ENCODE measurements at regions not wholly inside any gene's neighbourhood (a gene's known extent, or its start where the extent isn't known, plus 50 kb on each side); places are given as distances from the start of the nearest gene placed in this dataset.

DNA sequence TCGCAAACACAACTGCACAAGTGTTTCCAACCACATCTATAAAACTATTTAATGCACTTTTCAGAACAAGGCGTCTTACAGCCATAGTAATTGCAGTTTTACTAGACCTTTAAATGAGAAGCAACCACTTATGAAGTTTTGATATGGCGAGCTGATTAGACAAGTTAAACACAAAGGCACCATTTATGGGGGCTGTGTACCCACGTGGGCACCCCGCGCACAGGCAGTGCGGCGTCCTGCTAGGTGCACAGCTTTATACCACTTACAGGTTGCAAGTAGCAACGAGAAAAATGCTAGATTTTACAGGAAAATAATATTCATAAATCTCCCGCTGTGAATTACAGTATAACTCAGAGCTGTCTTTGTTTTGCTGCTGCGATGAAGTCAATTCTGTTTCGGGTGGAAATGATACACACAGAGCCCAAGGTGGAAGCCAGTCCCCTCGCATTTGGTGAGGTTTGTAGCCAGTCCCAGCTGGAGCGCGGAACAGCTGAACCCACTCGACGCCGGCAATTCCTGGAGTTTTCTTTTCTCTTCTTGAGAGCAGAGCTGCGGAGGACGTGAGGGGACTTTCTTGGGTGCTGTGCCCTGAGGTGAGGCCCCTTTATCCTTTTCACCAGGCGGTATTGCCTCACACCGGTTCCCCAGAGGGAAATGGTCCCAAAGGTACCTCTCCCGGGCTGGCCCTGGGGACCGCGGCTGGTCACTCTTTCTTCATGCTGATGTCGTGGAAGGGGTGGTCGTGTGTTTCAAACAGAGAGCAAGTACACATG is 76.7 kb downstream of the PTGR3 start:
- DNase-seq: no peak
- ATAC-seq: no peak
- intact Hi-C loops (cut with DNase I): no loop called here

DNA sequence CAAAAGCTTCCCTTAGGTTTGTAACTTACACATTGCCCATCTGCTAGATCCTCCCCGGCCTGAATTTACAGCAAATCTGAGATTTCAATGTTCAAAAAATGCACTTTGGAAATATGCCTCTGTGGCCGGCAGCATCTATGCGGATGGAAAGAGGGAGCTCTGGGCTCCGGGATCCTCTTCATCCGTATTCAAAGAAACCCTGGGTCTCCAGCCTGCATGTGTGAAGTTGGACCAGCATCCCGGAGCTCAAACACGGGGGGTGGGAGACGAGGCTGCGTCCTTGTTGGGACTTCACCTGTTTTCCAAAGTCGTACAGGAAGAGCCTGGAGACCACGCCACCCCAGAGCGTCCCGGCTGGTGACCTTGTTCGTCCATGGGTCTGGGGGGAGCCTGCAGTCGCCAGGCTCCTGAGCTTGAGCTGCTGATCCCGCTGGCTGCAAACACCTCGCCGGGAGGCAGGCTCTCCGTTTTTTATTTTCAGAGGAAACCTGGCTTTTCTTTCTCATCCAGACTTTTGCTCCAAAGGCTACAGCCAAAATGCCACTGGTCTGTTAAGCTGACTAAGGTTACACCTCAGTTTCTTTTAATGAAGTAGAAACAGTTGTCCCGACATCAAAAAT is 77.4 kb downstream of the PTGR3 start:
- DNase-seq: no peak
- intact Hi-C loops (cut with DNase I): no loop called here
- ATAC-seq: no peak

DNA sequence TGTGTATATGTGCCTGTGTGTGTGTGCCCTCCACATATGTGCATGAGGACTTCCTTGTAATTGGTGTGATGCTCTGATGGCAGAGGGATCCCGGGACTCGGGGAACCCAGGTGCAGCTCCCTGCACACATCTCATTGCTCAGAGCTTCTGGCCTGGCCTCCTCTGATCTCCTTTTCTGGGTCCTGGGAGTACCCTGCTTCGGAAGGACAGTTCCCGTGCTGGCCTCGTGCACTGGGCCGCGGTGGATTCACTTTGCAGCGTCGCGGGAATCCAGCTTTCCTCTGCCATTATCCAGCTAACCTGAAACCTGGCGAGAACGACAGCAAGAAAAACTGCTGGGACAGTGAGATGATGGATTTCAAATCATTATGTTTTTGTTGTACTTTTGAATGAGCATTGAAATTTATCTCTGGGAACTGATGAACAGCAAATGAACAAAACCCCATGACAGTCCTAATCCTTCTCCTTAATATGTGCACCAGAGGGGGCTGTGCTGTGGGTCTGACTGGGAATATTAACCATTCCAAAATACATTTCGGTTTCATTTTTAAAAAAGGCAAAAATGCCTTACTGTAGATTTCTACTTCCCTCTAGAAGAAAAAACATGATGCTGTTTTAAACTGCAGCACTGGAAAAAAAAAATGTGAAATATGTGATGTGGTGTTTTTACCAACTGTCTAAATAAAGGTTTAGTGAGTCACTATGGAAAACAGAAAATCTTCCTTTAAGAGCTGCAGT is 78.2 kb downstream of the PTGR3 start:
- intact Hi-C loops (cut with DNase I): no loop called here
- ATAC-seq: no peak
- no peak for DNase-seq

DNA sequence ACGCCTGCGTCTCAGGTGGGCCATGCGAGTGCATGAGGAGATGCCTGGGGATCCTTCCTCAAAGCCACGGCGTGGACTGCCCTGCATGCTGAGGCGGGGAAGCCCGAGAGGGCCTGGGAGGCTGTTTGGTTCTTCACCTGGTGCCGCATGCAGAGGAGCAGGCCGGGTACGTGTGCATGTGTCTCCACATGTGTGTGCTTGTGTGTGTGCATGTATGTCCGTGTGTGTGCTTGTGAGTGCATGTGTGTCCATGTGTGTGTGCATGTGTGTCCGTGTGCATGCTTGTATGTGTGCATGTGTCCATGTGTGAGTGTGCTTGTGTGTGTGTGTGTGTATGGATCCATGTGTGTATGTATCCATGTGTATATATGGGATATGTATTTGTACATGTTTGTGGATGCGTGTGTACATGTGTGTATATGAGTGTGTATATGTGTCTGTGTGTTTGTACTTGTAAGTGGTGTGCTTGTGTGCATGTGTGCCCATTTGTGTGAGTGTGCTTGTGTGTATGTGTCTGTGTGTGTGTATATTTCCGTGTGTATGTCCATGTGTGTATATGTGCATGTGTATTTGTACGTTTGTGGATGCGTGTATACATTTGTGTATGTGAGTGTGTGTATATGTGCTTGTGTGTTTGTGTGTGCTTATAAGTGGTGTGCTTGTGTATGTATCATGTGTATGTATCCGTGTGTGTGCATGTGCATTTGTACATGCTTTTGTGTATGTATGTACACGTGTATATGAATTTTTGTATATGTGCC is 79.0 kb downstream of the PTGR3 start:
- ATAC-seq (no peak), DNase-seq (no peak)
- intact Hi-C loops (cut with DNase I): no loop called here

DNA sequence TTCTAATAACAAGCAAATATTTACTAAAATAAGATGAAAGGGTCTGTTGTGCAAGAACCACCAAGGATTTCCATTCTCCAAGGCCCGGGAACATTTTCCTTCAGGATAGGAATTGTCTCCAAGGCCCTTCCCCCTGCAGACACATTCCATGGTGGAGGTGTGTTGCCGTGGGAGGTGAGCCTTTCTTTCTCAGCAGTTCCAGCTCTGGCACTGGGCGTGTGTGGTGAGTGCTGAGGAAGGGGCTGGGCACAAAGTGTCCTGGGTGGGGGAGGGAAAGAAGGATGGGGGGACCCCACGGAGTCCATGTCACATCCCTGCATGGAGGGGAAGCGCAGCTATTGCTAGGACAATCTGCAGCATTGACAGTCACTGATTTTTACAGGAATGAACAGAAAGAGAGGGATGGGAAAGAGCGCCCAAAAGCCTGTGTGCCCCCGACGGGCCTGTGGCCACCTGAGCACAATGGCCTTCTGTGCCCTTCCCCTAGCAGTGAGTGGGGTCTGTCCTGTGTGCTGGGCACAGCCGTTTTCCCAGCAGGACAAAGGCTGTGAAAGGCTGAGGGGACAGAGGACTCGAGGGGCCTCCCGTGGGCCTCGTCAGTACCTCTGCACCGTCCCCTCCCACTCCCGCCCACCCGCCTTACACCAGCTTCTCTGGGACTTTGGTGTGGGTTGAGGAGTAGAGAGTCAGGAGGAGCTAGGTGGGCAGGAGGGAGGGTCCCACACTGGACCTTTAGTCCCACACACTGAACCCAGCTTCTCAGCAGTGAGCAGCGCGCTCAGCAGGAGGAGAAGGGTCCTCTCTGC is 79.8 kb downstream of the PTGR3 start:
- ATAC-seq: no peak
- intact Hi-C loops (cut with DNase I): no loop called here
- no peak for DNase-seq

DNA sequence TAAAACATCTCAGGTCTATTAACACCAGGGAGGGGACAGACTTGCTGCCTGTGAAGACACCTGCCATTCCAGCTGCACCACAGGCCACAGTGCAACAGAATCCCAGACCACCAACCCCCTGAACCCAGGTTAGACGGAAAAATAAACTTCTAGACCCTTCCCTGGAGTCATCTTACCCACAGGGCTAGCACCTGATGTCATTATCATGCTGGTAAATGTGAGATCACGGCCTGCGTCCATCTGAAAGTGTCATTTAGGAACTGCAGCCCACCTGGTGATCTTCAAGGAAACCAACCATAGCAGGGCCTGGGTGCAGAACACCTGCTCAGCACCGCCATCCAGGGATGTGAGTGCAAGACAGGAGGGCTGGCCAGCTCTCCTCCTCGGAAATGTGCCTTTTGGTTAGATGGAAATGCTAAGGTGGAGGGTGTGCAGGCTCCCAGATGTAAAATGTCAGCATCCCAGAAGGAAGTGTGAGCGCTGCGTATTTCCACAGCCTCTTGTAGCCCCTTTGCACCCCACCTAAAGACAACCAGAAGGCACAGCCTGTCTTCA is 80.8 kb downstream of the PTGR3 start:
- DNase-seq (no peak), ATAC-seq (no peak)
- intact Hi-C loops (cut with DNase I): no loop called here

DNA sequence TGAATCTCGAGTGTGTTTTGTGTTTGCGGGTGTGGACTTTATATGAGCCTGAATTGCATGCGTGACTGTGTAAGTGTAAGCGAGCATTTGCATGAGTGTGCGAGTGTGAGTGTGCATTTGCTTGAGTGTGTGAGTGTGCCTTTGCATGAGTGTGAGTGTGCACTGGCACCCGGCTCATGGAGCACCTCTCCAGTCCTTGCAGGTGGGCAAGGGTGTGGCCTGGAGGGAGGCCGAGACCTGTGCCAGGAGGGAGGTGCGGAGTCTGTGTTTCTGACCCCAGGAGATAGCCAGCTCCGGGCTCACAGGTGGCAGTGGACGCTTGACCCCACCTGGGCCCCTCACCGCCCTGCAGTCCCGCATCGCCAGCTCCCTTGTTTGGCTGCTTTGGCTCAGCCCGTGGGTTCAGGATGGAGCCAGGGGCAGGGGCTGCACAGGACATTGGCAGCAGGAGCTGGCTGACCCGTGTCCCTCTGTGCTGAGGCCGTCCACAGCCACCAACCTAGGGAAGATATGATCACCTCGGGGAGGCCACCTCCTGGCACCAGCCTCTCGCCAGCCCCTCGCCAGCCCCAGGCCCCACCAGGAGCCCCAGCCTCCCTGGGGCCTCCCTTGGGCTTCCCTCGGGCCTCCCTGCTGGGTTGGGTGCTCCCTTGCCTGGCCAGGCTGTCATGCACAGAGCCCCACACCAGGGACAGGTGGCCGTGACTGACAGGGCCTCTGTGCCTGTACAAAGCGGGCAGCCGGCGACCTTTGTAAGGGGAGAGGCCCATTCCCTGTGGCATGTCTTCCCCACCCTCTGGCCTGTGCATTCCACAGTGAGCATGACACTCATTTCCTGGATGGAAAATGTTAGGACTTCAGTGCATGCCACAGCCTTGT is 81.6 kb downstream of the PTGR3 start:
- ATAC-seq (no peak), DNase-seq (no peak)
- intact Hi-C loops (cut with DNase I): loop anchor here in 1 of 2 donors (2.0 kb wide), 1 partner anchor 25 kb away; no protein-coding TSS in a partner anchor

DNA sequence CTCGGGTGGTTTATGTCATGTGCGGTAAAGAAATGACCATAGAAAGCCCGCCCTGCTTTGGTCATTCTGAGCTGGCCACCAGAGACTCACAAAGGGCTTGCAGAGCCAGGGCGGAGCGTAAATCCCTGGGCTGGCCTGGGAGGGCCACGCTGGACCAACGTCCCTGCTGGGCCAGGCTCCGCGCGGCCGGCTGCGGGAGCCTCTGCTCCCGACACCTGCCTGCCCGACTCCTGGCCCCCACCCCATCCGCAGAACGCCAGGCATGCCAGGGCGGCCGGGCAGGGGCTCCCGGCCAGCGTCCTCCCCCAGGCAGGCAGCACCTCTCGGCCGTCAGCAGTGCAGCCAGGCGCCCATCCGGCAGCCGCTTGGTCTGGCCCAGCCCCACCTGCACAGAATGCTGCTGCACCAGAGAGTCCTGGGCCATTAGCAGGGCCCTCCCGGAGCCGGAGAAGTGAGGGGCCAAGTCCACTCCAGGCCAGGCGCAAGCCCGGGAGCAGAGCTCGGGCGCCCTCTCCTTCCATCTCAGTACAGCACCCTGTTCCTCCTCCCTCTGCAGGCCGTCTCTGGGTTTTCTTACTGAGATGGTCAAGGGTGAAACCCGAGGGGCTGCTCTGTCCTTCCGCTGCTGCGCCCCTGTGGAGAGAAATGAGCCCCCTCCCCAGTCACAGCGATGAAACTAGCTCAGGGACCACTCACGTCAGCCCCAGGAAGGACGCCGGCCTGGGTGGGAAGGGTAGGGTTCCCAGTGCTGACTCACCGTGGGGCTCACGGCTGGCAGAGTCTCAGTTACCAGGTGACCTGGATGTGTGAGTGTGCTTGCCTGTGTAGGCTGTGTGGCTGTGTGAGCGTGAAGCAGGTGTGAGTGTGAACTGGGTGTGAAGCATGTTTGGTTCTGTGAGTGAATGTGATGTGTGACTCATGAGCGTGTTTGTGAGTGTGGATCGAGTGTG is 83.3 kb downstream of the PTGR3 start:
- ATAC-seq: peak; percentile 21 to 31
- intact Hi-C loops (cut with DNase I): loop anchor here in 1 of 2 donors (2.0 kb wide), 1 partner anchor 23 kb away; no protein-coding TSS in a partner anchor

DNA sequence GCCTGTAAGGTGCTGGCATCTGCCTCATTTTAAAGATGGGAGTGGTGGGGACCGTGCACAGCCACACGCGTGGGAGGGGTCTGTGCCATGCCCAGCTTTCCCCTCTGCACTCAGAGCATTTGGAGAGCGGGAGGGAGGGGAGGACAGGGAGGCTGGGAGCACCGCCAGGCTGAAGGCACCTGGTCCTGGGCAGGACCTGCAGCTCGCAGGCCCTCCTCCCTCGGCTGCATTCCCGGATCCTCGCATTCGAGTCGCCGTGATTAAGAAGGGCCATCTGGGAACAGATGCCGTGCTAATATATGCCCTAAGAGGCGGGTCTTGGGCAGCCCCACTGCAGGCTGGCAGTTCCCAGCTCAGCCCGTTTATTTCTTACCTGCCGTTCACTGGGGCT is 84.0 kb downstream of the PTGR3 start:
- intact Hi-C loops (cut with DNase I): no loop called here

More for the DNA sequence above, 83.3 kb downstream of the PTGR3 start:
- no peak for DNase-seq

DNA sequence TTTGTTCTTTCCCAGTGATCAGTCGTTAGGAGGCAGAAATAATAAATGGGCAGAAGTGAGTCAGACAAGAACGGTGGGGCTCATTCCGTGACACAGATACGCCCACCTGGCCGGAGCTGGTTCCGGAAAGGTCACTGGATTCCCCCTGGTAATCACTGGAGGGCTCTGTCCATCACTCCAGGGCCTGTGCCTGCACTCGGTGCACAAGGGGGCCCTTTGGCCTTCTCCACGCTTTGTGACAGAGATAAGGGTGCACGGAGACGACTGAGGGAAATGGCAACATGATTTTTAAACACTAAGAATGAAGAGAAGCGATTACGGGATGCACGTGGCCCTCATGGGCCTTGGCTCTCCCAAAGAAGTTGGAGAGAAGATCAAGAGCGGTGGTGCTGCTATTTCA is 84.4 kb downstream of the PTGR3 start:
- DNase-seq (no peak), ATAC-seq (no peak)
- intact Hi-C loops (cut with DNase I): no loop called here

More for the DNA sequence above, 84.0 kb downstream of the PTGR3 start:
- no peak for ATAC-seq
- DNase-seq: no peak

DNA sequence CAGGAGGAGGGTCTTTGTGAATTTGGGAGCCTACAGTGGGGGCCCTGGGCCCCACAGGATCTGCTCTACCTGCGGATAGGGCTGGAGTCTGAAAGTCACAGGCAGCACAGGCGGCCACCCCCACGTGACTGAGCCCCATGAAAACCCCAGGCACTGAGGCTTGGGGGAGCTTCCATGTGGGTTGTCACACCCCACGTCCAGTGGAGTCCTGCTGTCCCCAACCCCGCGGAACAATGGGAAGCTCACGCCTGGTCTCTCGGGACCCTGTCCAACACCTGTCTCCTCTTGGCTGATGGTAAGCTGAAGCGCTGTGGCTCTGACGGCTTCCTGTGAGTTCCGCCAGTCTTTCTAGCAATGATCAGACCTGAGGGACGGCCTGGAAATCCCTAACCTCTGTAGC is 85.8 kb downstream of the PTGR3 start:
- intact Hi-C loops (cut with DNase I): no loop called here
- no peak for DNase-seq
- no peak for ATAC-seq

DNA sequence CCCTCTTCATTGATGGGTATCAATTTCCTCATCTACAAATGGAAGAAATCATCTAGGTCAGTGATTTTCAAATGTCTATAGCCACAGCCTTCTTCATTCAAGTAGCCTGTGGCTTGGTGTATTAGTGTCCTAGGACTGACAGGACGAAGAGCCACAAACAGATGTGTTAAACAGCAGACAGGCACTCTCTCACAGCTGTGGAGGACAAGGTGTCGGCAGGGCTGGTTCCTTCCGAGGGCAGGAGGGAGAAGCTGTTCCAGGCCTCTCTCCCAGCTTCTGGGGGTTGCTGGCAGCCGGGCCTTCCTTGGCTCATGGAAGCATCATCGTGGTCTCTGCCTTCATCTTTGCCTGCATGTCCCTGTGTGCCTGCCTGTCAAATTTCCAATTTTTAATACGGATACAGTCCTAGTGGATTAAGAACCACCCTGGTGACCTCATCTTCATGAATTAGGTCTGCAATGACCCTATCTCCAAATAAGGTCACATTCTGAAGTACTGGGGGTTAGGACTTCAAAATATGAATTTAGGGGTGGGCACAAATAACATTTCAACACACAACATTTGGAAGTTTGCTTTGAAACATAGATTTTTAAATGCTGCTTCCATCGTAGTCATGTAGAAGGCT is 86.5 kb downstream of the PTGR3 start:
- DNase-seq (no peak), ATAC-seq (no peak)
- intact Hi-C loops (cut with DNase I): no loop called here

DNA sequence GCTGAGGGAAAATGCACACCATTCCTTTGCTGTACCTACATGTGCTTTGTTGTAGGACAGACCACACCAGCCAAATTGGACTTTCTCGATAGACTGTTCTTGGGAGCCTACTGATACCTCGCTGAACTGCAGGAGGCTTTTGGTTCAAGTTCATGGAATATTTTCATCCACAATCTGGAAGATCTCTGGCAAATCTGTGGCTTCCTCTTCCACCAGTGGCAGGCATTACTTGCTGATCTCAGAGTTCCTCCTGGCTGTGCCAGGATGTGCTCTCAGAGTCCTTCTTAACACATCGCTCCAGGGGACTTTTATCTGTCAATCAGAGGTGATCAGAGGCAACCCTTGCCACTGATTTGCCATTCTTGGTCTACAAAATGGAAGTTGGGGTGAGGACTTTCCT is 87.7 kb downstream of the PTGR3 start:
- DNase-seq (no peak), ATAC-seq (no peak)
- intact Hi-C loops (cut with DNase I): no loop called here

DNA sequence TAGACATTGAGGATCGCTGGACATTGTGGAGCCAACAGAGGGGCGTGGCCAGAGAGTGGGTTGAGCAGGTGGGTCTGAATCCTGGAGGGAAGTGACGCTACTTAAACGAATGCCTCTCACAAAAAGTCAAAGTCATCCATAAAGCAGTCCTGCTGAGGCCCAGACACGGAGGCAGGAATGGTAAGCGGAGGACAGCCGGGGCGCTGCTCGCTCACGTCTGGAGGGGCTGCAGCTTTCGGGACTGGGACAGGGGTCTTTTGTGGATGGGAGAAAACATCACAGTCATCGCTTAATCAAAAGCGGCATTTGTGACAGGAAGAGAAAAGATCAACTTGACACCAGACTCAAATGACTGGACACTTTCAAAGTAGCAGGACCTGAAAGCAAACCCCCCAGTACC is 88.4 kb downstream of the PTGR3 start:
- intact Hi-C loops (cut with DNase I): no loop called here
- no peak for ATAC-seq
- DNase-seq: no peak

DNA sequence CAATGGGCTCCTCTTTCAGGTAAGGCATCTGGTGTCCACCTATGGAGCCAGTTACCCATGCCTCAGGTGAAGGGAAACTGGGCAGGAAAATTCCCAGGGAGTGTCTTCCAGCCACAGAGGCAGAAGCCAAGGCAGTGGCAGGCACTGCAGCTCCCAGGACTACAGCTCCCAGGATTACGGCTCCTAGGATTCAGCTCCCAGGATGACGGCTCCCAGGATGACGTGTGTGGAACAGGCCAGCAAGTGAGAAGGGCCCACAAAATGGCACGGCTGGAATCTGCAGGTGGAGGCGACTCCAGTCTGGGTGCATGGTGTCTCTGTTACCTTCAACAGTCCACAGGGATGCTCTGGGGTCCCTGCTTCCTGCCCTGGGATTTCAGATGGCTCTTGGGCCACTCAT is 92.1 kb downstream of the PTGR3 start:
- intact Hi-C loops (cut with DNase I): no loop called here
- ATAC-seq: no peak
- DNase-seq: no peak

DNA sequence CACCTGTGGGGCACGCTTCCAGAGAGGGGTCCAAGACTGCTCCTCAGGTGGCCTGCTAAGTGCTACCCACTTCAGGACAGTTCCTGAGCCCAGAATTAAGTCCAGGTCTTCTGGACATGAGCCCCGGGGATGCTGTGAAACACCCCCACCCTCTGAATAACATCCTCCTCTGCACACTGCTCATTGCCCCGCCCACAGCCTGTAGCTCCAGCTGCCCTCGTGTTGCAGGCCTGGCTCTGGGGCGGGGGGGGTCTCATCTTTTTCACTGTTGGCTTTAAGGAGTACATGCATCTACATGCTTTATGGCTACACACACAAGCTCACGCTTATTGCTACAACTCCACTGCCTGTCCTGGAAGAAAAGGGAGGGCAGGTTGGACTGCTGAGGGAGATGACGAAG is 92.8 kb downstream of the PTGR3 start:
- ATAC-seq (no peak), DNase-seq (no peak)
- intact Hi-C loops (cut with DNase I): no loop called here

All from left cardiac atrium (tissue), 4 donors.